Thyroid gland (tissue), 4 donors: ENCODE measurements at regions not wholly inside any gene's neighbourhood (a gene's known extent, or its start where the extent isn't known, plus 50 kb on each side); places are given as distances from the start of the nearest gene placed in this dataset.
"Not testable (repeated sequence)": the region's sequence is repeated elsewhere in the genome, so short reads cannot be mapped to it uniquely, and the experiment has no call there.

Experiments used
- DNase-seq, 2 donors: peaks; one replicate each; pipeline ENCODE4 v3.0.0-alpha.2; 2019
- H3K27ac ChIP-seq, 3 donors: fragments of 200-600 bp; sonication (generic); 1 replicate in 2 of 3; 2 replicates in 1 of 3; pipeline ENCODE4 v1.5.1; 2016 to 2019; ENCODE audit warnings: mild to moderate bottlenecking in 1 of 3, moderate library complexity in 1 of 3
- H3K27me3 ChIP-seq: fragments of 200-600 bp; sonication (generic); one replicate; pipeline ENCODE4 v1.5.1; 2019
- H3K36me3 ChIP-seq, 2 donors: fragments of 200-600 bp; sonication (generic); one replicate each; pipeline ENCODE4 v1.5.1; 2016 to 2019
- H3K4me1 ChIP-seq, 2 donors: fragments of 200-600 bp; sonication (generic); one replicate each; pipeline ENCODE4 v1.5.1; 2017 to 2019
- H3K4me3 ChIP-seq, 3 donors: fragments of 200-600 bp; sonication (generic); replicated peaks in 1 of 3; 1 replicate in 2 of 3; 2 replicates in 1 of 3; pipeline ENCODE4 v1.5.1; 2016; ENCODE audit warnings: mild to moderate bottlenecking in 1 of 3
- H3K9me3 ChIP-seq: fragments of 200-600 bp; sonication (generic); one replicate; pipeline ENCODE4 v1.5.1; 2017
- POLR2A ChIP-seq, 2 donors: fragments of 450-650 bp; IDR thresholded peaks; one replicate each; pipeline ENCODE4 v1.6.1; 2017; ENCODE audit warnings: antibody characterized with exemption in 2 of 2, mild to moderate bottlenecking in 2 of 2, moderate library complexity in 1 of 2
- WGBS, 2 donors: methylation state at CpG; one replicate each; pipeline ENCODE4 v1.1.5; 2017; 5-methylcytosine and 5-hydroxymethylcytosine counted together
- intact Hi-C: fragments of 100-400 bp; cut with DNase I; formaldehyde crosslinking; loops from one replicate; pipeline ENCODE4 v1.15.1; 2023
- TF ChIP-seq, protein P1 (sequence below), 6 experiments: fragments of 200-600 bp in 3 of 6; fragments of 450-650 bp in 3 of 6; sonication (generic) in 3 of 6; IDR thresholded peaks; one replicate each; pipeline ENCODE4 v1.5.1; 2016 to 2019; ENCODE audit warnings: antibody characterized with exemption in 6 of 6, mild to moderate bottlenecking in 2 of 6, inconsistent platforms in 1 of 6, moderate library complexity in 1 of 6

GRCh38 chr2:90105142-90105541 lies 1413.7 kb downstream of the RPIA start:
- H3K4me3 ChIP-seq, DNase-seq, intact Hi-C loops, H3K9me3 ChIP-seq, H3K27me3 ChIP-seq, H3K27ac ChIP-seq, H3K36me3 ChIP-seq, H3K4me1 ChIP-seq: not testable (repeated sequence)
- WGBS, 2 donors: 10% methylated on average over 4 of the region's 4 CpGs; no CpG with 5 or more reads in 1 of the 2 donors

DNA sequence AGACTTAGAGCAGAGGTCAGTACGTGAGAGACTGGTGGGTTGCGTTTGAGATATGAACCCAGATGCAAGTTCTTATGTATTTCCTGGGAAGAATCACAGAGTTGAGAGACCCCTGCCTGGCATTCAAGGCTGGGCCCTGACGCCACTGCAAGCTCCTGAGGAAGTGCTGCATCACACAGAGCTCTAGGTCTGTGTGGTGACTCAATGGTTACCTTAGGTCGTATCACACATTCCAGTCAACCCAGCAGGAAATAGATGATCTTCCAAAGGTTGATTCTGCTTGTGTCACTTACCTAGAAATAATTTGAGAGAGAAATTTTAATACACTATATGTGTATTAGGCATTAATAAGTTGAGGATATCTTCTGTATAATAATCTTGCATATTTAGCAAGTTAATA lies 1431.9 kb downstream of the RPIA start:
- WGBS, 2 donors: 76 to 87% methylated on average over 2 to 4 of the region's 4 CpGs
- H3K27ac ChIP-seq, H3K4me3 ChIP-seq, H3K27me3 ChIP-seq, H3K36me3 ChIP-seq, DNase-seq, intact Hi-C loops, H3K9me3 ChIP-seq, H3K4me1 ChIP-seq: not testable (repeated sequence)

DNA sequence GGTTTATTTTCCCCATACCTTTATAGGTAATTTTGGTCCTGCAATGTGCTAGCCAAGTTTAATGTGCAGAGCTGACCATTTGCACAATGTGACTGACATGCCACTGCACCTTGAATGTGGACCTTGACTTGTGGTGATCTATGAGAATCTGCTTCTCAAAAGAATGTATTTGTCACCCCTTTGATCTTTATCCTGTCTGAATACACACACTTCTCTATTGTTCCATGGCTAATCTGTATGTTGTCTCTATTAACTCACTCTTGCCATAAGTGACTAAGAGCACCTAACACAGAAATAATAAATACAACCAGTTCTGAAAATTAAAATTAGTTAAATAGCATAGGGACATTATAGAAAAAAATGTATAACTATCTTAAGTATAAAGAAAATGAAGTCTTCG lies 1447.6 kb downstream of the RPIA start:
- H3K4me3 ChIP-seq, intact Hi-C loops, H3K27ac ChIP-seq, H3K4me1 ChIP-seq, H3K27me3 ChIP-seq, H3K36me3 ChIP-seq, DNase-seq, H3K9me3 ChIP-seq: not testable (repeated sequence)
- 73 to 90% methylated on average over 1 of the region's 1 CpG for WGBS, 2 donors

- H3K36me3 ChIP-seq, DNase-seq, H3K9me3 ChIP-seq, H3K4me3 ChIP-seq, intact Hi-C loops, H3K27ac ChIP-seq, H3K27me3 ChIP-seq, H3K4me1 ChIP-seq: not testable (repeated sequence)
- 38 to 45% methylated on average over 4 to 5 of the region's 5 CpGs for WGBS, 2 donors
These were observed 1450.1 kb downstream of the RPIA start for GRCh38 chr2:90141558-90141957.

GRCh38 chr2:90151805-90152204 lies 1460.3 kb downstream of the RPIA start:
- H3K36me3 ChIP-seq, H3K4me1 ChIP-seq, DNase-seq, H3K9me3 ChIP-seq, H3K4me3 ChIP-seq, intact Hi-C loops, H3K27me3 ChIP-seq, H3K27ac ChIP-seq: not testable (repeated sequence)

DNA sequence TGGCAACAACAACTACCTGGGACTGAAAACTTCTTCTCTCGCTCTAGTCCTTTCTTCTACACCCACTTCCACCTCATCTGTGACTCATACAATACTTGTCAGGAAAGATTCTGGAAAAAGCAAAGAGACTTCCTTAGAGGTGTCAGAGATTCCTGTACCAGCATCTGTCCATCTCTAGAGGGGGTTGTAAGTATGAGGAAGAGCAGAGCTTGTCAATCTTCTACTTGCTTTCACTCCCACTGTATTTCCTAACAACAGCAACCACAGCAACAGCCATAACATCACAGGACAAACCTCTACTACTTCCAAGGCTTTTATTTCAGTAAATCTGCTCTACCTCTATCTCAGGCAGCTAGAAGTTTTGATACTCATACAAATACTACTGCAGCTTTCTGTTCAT lies 1479.5 kb downstream of the RPIA start:
- H3K27me3 ChIP-seq, H3K4me3 ChIP-seq, intact Hi-C loops, H3K36me3 ChIP-seq, H3K4me1 ChIP-seq, DNase-seq, H3K27ac ChIP-seq, H3K9me3 ChIP-seq: not testable (repeated sequence)
- WGBS, 2 donors: 76 to 78% methylated on average over 1 of the region's 1 CpG

- intact Hi-C loops, H3K36me3 ChIP-seq, H3K4me3 ChIP-seq, H3K27ac ChIP-seq, H3K4me1 ChIP-seq, DNase-seq, H3K27me3 ChIP-seq, H3K9me3 ChIP-seq: not testable (repeated sequence)
- WGBS, 2 donors: 88% methylated on average over 1 of the region's 2 CpGs; no CpG with 5 or more reads in 1 of the 2 donors
These were observed 1481.6 kb downstream of the RPIA start for GRCh38 chr2:90173081-90173480.

DNA sequence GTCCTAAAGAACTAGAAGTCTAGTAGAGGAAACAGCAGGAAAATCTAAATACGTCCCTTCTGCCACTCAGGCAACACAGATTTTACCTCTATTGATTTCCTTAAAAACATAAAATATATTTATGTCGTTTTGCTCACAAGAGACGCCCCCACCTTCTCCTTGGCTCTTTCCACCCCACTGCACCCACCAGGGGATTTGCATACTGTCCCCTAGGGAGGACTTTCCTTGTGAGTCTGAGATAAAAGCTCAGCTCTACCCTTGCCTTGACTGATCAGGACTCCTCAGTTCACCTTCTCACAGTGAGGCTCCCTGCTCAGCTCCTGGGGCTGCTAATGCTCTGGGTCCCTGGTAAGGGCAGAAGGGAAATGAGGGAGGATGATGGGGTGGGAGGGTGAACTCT lies 1488.1 kb downstream of the RPIA start:
- H3K36me3 ChIP-seq, H3K4me3 ChIP-seq, H3K27ac ChIP-seq, DNase-seq, H3K9me3 ChIP-seq, intact Hi-C loops, H3K27me3 ChIP-seq, H3K4me1 ChIP-seq: not testable (repeated sequence)
- WGBS, 2 donors: 43% methylated on average over 3 of the region's 3 CpGs; no CpG with 5 or more reads in 1 of the 2 donors

GRCh38 chr2:90207454-90208058 lies 1516.1 kb downstream of the RPIA start:
- TF ChIP-seq, protein P1, sequence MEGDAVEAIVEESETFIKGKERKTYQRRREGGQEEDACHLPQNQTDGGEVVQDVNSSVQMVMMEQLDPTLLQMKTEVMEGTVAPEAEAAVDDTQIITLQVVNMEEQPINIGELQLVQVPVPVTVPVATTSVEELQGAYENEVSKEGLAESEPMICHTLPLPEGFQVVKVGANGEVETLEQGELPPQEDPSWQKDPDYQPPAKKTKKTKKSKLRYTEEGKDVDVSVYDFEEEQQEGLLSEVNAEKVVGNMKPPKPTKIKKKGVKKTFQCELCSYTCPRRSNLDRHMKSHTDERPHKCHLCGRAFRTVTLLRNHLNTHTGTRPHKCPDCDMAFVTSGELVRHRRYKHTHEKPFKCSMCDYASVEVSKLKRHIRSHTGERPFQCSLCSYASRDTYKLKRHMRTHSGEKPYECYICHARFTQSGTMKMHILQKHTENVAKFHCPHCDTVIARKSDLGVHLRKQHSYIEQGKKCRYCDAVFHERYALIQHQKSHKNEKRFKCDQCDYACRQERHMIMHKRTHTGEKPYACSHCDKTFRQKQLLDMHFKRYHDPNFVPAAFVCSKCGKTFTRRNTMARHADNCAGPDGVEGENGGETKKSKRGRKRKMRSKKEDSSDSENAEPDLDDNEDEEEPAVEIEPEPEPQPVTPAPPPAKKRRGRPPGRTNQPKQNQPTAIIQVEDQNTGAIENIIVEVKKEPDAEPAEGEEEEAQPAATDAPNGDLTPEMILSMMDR (IDR thresholded peaks at IDR 0.05): no peak
- no peak for TF ChIP-seq POLR2A (IDR thresholded peaks at IDR 0.05)
- Histone ChIP-seq H3K4me3 (no peak overlapping the region), H3K4me1 (no peaks in the 10 kb centered on the region), H3K27me3 (no peaks in the 10 kb centered on the region), H3K36me3 (no peaks in the 10 kb centered on the region), H3K9me3 (no peaks in the 10 kb centered on the region), H3K27ac (no peak overlapping the region)
- DNase-seq: no peak
- 20 to 29% methylated on average over 1 of the region's 1 CpG for WGBS, 2 donors
- intact Hi-C loops: no loop called here
